RWPE1 (cell line): ENCODE measurements at regions not wholly inside any gene's neighbourhood (a gene's known extent, or its start where the extent isn't known, plus 50 kb on each side); places are given as distances from the start of the nearest gene placed in this dataset.
A peak's percentile ranks its signal among the peaks of the same experiment; 100 is the strongest.

Source experiments
- CTCF ChIA-PET: fragments of 350-600 bp; sonication (Branson Sonifier 250); formaldehyde crosslinking; extraction: SDS; loops from one replicate; lab custom pipeline; 2021; lab: Yijun Ruan, JAX
- POLR2A ChIA-PET: fragments of 400-600 bp; formaldehyde crosslinking; extraction: SDS; loops from one replicate; lab custom pipeline; 2020; ENCODE audit warnings: antibody characterized with exemption; ENCODE audit not compliant: low non-redundant PET; lab: Yijun Ruan, JAX
- DNase-seq: peaks from one replicate; pipeline ENCODE4 v3.0.0; 2012; ENCODE audit warnings: low spot score
- H3K27ac ChIP-seq: fragments of 450-650 bp; 2 replicates; pipeline ENCODE4 v1.5.1; 2017
- CTCF ChIP-seq: fragments of 450-650 bp; conservative IDR thresholded peaks from 2 replicates; pipeline ENCODE4 v1.5.1; 2017; ENCODE audit warnings: low read depth, mild to moderate bottlenecking

- H3K27ac ChIP-seq = no peak overlapping the region
- DNase-seq = peak; percentile 79
- ChIA-PET POLR2A (no interaction called here), CTCF (interaction anchor here (0.6 to 1.9 kb wide), 32 partner anchors 9 to 775 kb away, joined by 3 to 6 read pairs (median 3); no protein-coding TSS in a partner anchor)
- peak; percentile 94 for TF ChIP-seq CTCF
Observed at GRCh38 chr5:133868946-133869518, 99.4 kb downstream of the C5orf15 start.

GRCh38 chr5:133867851-133868545 lies 100.4 kb downstream of the C5orf15 start:
- no peak for TF ChIP-seq CTCF
- no peak for DNase-seq
- H3K27ac ChIP-seq = no peak overlapping the region
- ChIA-PET CTCF (interaction anchor here (0.5 to 1.2 kb wide), 6 partner anchors 8 to 308 kb away, joined by 3 to 5 read pairs (median 3); no protein-coding TSS in a partner anchor), POLR2A (no interaction called here)

- ChIA-PET POLR2A (no interaction called here), CTCF (interaction anchor here (0.5 kb wide), 1 partner anchor 255 kb away, joined by 5 read pairs; no protein-coding TSS in a partner anchor)
- H3K27ac ChIP-seq = no peak overlapping the region
- TF ChIP-seq CTCF = no peak
- no peak for DNase-seq
Observed at GRCh38 chr5:133867341-133867740, 101.1 kb downstream of the C5orf15 start.

GRCh38 chr5:133866903-133867245 lies 101.6 kb downstream of the C5orf15 start:
- no peak overlapping the region for H3K27ac ChIP-seq
- no peak for DNase-seq
- no peak for TF ChIP-seq CTCF
- ChIA-PET POLR2A (no interaction called here), CTCF (no interaction called here)

- TF ChIP-seq CTCF = no peak
- POLR2A ChIA-PET = no interaction called here
- H3K27ac ChIP-seq = no peak overlapping the region
- CTCF ChIA-PET = no interaction called here
- no peak for DNase-seq
Observed at GRCh38 chr5:133866160-133866902, 102.1 kb downstream of the C5orf15 start.

GRCh38 chr5:133865113-133865512 lies 103.3 kb downstream of the C5orf15 start:
- POLR2A ChIA-PET = no interaction called here
- CTCF ChIA-PET = no interaction called here
- no peak overlapping the region for H3K27ac ChIP-seq
- DNase-seq = no peak
- no peak for TF ChIP-seq CTCF
